Stimulated activated CD8-positive, alpha-beta memory T cell treated with anti-CD3 and anti-CD28 coated beads, Interleukin-15, amount 100 ng/mL, for 4 hours (primary cell): ENCODE measurements at regions not wholly inside any gene's neighbourhood (a gene's known extent, or its start where the extent isn't known, plus 50 kb on each side); places are given as distances from the start of the nearest gene placed in this dataset.

Experiments
- DNase-seq, 2 donors: peaks; one replicate each; pipeline ENCODE4 v3.0.0-alpha.2; 2020; ENCODE audit warnings: low read depth in 2 of 2

- no peak for DNase-seq
These were observed 976.9 kb downstream of the NLGN4Y start for GRCh38 chrY:15501181-15501580.

DNA sequence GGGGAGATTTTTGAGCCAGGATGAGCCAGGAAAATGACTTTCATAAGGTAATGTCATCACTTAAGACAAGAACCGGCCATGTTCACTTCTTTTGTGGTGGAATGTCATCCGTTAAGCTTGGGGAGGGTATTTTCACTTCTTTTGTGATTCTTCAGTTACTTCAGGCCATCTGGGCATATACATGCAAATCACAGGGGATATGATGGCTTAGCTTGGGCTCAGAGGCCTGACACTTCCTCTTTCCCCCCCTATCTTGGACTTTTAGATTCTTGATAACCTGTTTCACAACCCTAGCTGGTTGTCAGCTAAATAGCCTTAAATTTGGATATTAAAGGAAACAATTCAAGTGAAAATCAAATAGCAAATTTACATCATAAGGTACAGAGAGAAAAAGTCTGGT lies 986.0 kb downstream of the NLGN4Y start:
- no peak for DNase-seq

DNA sequence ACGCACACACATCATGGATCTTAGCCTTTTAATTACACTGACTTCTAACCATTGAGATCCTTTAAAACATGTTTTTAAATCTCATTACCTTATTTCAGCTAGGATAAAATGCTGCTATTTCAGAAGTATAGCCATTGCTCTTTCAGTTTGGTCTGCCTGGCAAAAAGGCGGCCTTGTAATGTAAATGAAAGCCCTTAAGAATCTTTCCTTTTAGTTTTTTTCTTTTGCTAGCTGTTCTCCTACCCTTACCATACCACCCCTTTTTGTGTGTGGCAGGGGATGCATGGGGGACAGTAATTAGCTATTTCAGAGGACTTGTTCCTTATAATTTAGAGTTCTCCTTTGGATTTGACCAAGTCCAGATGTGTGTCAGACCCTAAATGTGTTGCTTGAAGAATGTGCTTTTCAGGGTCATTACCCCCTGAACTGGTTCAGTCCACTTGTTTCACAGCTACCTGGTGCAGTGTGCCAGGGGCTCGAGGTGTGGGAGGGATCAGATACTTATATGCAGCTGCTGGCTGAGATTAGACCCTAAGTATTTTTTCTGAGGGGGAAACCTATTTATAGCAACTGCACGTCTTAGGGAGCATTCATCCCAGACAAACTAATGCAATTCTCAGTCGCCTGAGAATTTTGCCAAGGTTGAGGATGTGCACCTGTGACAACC lies 986.8 kb downstream of the NLGN4Y start:
- no peak for DNase-seq

DNA sequence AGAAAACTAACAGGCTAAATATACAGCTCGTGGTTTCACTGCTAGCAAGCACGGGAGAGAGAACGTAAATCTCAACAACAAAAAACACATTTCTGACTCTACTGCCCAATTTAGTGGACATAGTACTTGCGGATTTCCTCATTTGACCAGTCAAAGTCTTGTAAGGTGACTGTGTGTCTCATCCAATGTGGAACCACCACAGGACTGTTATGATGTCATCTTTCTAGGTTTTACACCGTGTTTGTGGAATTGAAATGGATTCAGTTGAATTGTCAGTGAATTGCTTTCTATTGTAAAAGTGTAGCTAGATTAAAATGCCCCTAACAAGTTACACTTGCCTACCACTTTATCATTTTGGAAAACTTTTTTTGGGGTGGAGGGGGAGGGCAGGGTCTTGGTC lies 1010.8 kb downstream of the NLGN4Y start:
- DNase-seq = no peak

GRCh38 chrY:15535784-15536511 lies 1011.6 kb downstream of the NLGN4Y start:
- DNase-seq = no peak

DNA sequence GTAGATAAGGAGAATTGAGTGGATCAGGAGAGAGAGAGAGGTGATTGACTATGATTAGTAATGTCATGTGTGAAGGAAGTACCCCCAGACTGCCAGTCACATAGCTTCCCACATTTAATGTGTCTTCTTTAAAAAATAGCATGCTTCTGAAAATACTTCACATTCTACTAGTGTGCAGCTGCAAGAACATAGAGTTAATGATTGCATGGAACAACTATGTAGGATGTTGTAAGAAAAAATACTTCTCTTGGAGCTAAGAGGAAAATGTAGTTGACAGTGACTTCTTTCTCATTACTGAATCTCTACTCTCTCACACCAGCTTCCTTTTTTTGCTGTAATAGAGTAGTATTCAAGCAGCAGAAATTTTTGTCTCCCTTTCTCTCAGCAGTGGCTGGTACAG lies 1016.2 kb downstream of the NLGN4Y start:
- no peak for DNase-seq

DNA sequence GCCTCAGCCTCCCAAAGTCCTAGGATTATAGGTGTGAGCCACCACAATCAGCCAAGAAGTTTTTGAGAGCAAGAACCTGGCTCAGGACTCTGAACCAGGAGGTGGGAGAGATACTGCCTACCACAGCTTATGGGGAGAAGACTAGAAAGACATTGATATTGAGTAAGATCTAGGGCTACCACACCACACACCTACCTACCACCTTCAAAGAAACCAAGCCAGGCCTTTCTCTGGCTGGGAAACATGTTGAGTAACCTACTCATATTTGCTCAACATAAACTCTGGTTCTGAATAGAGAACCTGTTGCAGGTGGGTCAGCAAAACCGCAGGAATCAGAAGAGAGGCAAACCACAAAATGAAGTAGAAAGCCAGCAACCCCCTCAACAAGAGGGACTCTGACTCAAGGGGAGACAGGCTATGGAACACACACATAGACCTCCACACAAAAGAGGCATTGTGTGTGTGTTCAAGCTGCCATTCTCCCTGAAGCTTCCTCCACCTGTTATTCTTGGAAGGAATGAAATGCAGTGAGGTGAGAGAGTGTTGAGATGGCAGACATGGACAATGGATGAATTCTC lies 1021.9 kb downstream of the NLGN4Y start:
- no peak for DNase-seq

- DNase-seq = no peak
These were observed 1027.7 kb downstream of the NLGN4Y start for GRCh38 chrY:15552074-15552473.

- no peak for DNase-seq
These were observed 1030.7 kb downstream of the NLGN4Y start for GRCh38 chrY:15554991-15555390.

- no peak for DNase-seq
These were observed 1034.8 kb downstream of the NLGN4Y start for GRCh38 chrY:15559169-15559568.

DNA sequence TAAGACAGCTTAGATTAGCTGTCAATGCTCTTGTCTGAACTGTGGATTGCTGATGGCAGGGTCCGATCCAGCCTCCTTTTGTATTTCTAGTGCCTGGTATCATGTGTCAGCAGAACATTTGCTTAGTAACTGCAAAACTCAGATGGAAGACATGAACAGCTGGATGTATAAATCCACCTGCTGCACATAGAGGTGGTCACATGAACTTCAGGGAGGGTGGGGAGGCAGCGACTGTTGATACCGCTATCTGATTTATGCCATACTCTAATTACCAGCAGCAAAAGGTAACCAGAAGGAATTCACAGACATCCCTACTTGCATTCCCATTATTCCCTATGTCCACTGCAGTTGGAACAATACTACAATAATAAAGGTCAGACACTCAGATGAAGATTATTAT lies 1036.5 kb downstream of the NLGN4Y start:
- DNase-seq = no peak

GRCh38 chrY:15561501-15562289 lies 1037.4 kb downstream of the NLGN4Y start:
- DNase-seq = no peak

GRCh38 chrY:15577886-15578285 lies 1053.6 kb downstream of the NLGN4Y start:
- no peak for DNase-seq

DNA sequence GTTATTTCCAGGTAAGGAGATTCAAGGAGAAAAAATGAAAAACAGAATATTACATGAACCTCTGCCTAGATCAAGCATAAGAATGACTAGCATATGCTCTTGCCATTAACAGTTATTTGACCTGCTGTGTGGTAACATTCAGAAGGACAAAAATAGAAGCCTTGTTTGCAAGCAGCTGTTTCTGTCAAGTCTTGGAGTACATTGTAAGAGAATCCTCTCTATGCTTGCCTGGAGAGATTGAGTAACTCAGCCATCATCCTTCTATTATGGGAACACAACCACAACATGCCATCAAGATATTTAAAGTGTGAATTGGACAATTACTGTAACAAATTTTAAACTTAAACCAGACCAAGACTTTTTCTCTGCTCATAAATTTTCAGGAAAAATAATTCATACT lies 1054.4 kb downstream of the NLGN4Y start:
- no peak for DNase-seq

DNA sequence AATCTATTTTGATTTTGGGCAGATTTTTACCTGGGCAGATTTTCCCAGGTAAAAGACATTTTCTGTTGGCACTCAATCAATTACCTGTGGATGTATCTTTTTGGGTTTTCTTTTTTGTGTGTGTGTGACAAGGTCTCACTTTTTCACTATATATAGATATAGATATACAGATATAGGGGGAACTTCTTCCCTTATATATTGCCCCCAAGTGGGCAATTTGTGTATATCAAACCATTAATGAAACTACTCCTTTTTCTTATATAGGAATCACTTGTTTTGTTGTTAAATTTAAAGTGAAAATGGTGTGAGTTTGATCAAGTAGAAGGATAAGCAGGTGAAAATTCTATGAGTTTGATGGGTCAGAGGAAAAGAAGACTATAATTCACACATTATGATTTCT lies 1054.9 kb downstream of the NLGN4Y start:
- no peak for DNase-seq

DNA sequence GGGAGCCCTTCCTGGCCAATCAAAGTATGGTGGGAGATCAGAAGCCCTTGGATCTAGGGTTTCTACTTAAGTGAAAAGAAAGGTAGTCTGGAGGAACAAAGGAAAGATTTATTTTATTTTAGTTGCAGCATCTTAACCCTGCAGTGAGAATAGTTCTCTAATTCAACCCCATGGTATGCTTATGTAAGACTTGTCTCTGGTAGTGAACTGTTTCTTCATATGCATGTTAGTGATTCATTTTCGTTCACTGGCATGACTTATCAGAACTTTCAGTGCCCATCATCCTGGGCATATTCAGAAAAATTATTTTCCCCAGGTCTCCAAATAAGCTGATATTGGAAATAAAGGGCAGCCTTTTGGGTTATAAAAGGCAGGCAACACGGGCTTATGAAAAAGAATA lies 1058.8 kb downstream of the NLGN4Y start:
- no peak for DNase-seq

GRCh38 chrY:15592957-15593356 lies 1068.6 kb downstream of the NLGN4Y start:
- no peak for DNase-seq

- DNase-seq = no peak
These were observed 1069.3 kb downstream of the NLGN4Y start for GRCh38 chrY:15593476-15594160.

DNA sequence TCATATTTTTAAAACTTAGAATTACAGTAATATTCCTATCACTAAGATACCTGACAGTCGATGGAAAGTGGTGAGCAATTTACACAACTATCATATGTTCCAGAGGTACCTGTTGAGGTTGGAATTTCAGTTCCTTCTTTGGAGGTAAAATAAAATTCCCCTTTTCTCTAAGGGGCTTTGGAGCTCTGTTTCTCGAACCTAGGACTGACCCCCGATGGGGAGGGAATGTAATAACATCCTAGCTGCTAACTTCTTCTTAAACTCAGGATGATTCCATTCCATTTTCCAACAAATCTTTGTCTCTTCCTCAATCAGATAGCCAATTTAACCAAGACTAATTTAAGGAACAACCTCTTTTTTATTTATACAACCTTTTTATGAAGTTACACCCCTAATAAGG lies 1069.8 kb downstream of the NLGN4Y start:
- DNase-seq = no peak

GRCh38 chrY:15600565-15600964 lies 1076.2 kb downstream of the NLGN4Y start:
- no peak for DNase-seq

- DNase-seq = no peak
These were observed 1100.0 kb downstream of the NLGN4Y start for GRCh38 chrY:15624370-15624769.

DNA sequence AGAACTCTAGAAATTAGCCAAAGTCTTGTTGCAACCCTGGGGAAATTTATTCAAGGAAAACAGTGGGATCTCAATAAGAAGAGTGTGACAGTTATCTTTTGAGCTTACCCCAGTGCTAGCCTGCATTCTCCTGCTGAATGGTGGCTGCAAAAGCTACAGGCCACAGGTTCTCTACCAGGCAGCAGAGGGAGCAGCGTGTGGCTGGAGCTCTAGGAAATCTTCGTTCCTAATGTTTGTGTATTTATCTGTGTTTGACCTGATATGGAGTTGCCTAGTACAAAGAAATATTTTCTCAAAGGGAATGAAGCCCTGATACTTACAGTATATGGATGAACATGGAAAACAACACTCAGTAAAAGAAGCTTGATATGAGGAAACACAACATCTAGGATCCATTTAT lies 1100.6 kb downstream of the NLGN4Y start:
- DNase-seq = no peak
